ENCODE measurements at regions not wholly inside any gene's neighbourhood (a gene's known extent, or its start where the extent isn't known, plus 50 kb on each side); places are given as distances from the start of the nearest gene placed in this dataset.

DNA sequence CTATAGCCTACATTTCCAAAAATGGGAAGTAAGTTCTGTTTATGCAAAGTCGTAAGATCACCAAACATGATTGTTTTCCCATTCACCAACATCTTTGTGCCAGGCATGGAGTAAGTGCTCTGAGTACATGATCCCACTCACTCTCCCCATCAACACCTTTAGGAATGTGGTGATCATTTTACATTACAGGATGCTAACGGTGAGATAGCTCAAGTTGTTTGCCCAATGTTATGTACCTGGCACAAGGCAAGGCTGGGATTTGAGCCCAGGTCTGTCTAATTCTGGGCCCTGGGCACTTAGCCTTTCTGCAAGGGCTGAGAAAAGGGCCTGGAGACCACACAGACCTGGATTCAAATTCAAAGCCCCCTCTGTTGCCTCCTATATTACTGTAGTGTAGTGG is 581.7 kb upstream of the CFAP20DC start:
- Mint-ChIP-seq H3K4me3 (no peak overlapping the region), H3K4me1 (no peaks in the 10 kb centered on the region), H3K27ac (no peak overlapping the region)

DNA sequence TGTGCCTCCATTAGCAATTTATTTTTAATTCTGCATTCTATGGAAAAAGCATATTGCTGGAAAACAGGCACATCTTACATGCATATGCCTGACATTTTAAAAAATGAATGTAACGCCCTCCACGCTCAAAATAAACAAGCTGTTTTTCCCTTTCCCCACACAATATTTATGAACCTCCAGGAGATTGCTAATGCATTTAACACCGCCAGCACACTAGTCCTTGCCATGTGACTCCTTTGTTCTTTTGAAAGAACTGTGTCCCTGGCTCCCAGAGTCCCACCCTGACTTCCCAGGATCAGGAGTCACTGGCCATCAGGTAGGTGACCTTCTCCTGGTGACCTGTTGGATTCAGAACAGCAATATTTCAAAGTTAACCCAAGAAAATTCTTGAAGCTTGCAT is 571.2 kb upstream of the CFAP20DC start:
- Mint-ChIP-seq H3K36me3 (ENCODE audit: low read depth) (peaks cover under 1% of the 10 kb centered on the region), H3K27ac (no peak overlapping the region), H3K4me3 (no peak overlapping the region), H3K27me3 (no peaks in the 10 kb centered on the region), H3K4me1 (no peaks in the 10 kb centered on the region)
- DNase-seq = no peak
- no peaks in the 10 kb centered on the region for H3K9me3 ChIP-seq (ENCODE audit: control insufficient read depth, low read length, poor library complexity, severe bottlenecking)
- ATAC-seq = no peak

More for the DNA sequence above, 581.7 kb upstream of the CFAP20DC start:
- DNase-seq (no peak), ATAC-seq (no peak)
- H3K36me3 Mint-ChIP-seq (ENCODE audit: low read depth) = no peaks in the 10 kb centered on the region
- no peaks in the 10 kb centered on the region for H3K9me3 ChIP-seq (ENCODE audit: control insufficient read depth, low read length, poor library complexity, severe bottlenecking)
- no peaks in the 10 kb centered on the region for H3K27me3 Mint-ChIP-seq

DNA sequence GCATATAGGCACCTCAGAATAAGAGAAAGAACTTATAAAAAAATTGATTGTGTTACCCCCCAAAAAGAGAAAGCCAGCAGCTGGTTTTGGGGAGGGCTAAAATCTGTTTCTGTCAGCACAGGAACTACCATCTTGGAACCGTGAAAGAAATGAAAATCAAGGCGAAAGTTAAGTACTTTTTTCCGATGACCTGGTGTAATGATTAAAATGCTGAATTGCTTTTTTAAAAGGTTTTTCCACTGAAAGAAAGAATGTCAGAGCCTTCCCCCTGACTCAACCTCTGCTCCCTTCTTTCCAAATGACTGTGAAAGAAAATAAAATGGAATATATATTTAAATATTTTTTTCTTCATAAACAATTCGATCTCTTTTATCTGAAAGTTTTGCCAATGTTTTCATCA is 570.5 kb upstream of the CFAP20DC start:
- H3K27ac Mint-ChIP-seq = no peak overlapping the region
- H3K27me3 Mint-ChIP-seq = no peaks in the 10 kb centered on the region
- no peaks in the 10 kb centered on the region for H3K36me3 Mint-ChIP-seq (ENCODE audit: low read depth)
- ATAC-seq = no peak
- DNase-seq = no peak
- no peaks in the 10 kb centered on the region for H3K4me1 Mint-ChIP-seq
- no peak overlapping the region for H3K4me3 Mint-ChIP-seq
- H3K9me3 ChIP-seq (ENCODE audit: control insufficient read depth, low read length, poor library complexity, severe bottlenecking) = no peaks in the 10 kb centered on the region

DNA sequence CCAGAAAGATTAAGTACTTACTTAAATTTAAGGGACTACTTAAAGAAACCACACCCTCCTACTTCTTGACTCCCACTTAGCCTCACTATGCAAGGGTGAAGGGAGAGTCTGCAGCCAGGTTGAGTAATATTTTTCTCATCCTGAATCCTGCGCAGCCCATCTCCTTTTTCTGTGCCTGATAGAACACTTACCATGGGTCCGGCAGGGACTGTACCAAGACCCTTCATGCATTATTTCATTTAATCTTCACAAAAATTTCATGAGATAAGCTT is 562.6 kb upstream of the CFAP20DC start:
- Mint-ChIP-seq H3K4me3 (no peak overlapping the region), H3K36me3 (ENCODE audit: low read depth) (no peaks in the 10 kb centered on the region), H3K27ac (no peak overlapping the region), H3K27me3 (no peaks in the 10 kb centered on the region), H3K4me1 (no peaks in the 10 kb centered on the region)
- H3K9me3 ChIP-seq (ENCODE audit: control insufficient read depth, low read length, poor library complexity, severe bottlenecking) = no peaks in the 10 kb centered on the region
- DNase-seq (no peak), ATAC-seq (no peak)

DNA sequence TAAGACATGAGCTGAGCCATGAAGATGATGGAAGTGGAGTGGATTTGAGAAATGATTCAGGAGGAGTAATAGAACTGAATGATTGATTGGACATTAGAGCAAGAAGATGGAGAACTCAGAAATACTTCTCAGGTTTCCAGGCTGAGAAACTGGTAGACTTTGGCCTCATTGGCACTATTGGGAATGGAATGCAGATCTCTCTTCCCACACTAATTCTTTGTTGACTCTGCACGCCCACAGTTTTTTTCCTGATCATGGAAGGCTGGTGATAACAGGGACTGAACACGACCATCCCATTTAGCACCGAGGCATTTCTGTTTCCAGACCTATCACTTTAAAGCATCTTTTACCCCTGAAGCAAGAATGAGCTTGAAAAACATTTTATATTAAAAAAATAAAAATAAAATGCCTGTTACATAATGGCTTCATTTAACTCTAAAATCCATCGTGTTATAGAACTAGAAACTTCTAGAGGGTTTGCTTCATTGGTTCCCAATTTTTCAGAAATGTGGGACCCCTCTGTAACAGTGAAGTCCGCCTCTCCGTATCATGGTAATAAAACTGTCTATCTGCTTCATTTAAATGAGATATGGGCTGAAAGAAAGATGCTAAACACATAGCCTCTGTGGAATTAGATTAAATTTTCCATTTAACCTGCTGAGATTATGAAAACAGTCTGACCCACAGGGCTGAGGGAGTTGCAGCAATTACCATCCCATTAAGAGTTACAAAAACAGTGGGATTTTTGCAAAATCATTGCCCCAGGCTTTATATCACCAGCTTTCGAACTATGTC is 562.0 kb upstream of the CFAP20DC start:
- Mint-ChIP-seq H3K27me3 (peaks cover 2% of the 10 kb centered on the region), H3K27ac (no peak overlapping the region), H3K36me3 (ENCODE audit: low read depth) (no peaks in the 10 kb centered on the region), H3K4me3 (no peak overlapping the region), H3K4me1 (no peaks in the 10 kb centered on the region)
- DNase-seq (no peak), ATAC-seq (no peak)
- H3K9me3 ChIP-seq (ENCODE audit: control insufficient read depth, low read length, poor library complexity, severe bottlenecking) = no peaks in the 10 kb centered on the region

DNA sequence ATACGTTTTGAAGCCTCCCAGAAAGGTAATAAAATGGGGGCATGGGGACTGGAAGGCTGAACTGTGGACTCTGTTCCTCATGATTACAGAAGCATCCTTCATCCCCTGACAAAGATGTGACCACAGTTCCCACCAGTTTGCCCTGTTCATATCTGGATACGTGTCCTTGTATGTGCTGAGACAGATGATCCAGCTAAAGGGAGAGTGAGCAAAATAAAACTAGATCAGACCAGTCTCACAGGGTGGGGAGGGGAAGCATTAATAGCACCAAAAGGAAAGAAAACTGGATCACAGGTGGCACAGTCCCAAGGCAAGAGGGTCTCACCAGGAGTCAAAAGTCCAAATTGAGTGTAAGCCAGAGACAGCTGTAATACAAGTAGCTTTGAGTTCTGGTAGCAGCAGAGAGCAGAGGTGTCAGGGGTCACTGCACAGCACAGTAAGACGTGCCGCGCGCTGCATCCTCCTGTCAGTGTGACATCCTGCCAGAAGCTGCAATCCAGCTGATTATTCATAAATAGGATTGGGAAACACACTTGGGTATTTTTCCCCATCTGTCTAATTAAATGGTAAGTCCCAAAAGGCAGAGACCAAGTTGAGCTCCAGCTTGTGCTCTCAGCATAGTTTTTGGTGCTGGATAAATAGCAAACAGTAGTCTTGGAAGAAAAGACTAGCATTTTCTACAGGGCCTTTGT is 560.0 kb upstream of the CFAP20DC start:
- Mint-ChIP-seq H3K36me3 (ENCODE audit: low read depth) (no peaks in the 10 kb centered on the region), H3K4me1 (no peaks in the 10 kb centered on the region), H3K27ac (no peak overlapping the region), H3K4me3 (no peak overlapping the region), H3K27me3 (peaks cover 8% of the 10 kb centered on the region)
- no peaks in the 10 kb centered on the region for H3K9me3 ChIP-seq (ENCODE audit: control insufficient read depth, low read length, poor library complexity, severe bottlenecking)
- ATAC-seq = no peak
- DNase-seq = no peak

DNA sequence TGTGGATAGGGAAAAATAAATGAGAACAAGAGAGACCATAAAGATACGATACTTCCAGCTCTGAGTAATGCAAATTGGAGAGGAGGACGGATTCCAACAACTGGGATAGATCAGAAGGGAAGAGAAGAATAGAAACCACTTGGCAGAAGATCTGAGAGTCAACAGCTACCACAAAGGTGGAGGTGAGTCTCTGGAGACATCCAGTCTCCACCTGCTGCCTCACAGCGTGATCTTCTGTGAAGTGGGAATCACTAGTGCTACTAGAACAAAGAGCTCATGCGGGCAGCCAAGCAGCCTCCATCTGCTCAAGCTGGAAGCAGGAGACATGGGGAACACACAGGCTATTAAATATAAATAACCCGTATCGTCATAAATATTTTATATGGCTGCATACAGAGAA is 558.5 kb upstream of the CFAP20DC start:
- ATAC-seq = no peak
- Mint-ChIP-seq H3K27me3 (peaks cover 8% of the 10 kb centered on the region), H3K27ac (no peak overlapping the region), H3K36me3 (ENCODE audit: low read depth) (no peaks in the 10 kb centered on the region), H3K4me1 (no peaks in the 10 kb centered on the region), H3K4me3 (no peak overlapping the region)
- no peak for DNase-seq
- H3K9me3 ChIP-seq (ENCODE audit: control insufficient read depth, low read length, poor library complexity, severe bottlenecking) = no peaks in the 10 kb centered on the region

DNA sequence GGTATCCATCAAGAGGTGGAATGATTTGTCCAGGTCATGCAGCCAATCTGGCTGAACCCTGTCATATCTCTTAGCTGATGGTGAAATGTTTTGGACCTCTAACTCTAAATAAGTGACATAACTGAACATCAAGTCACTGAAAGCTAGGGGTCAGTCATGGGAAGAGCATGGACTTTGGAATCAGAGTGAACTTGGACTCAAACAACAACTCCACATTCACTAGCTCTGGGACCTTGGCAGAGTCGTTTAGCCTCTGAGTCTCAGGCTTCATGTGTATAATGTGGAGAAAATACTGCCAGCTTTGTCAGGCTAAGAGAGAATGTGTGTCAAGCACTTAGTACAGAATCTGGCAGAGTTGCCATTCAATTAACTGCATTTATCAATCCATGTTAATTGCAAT is 557.8 kb upstream of the CFAP20DC start:
- Mint-ChIP-seq H3K27me3 (peaks cover 8% of the 10 kb centered on the region), H3K4me1 (no peaks in the 10 kb centered on the region), H3K36me3 (ENCODE audit: low read depth) (no peaks in the 10 kb centered on the region), H3K4me3 (no peak overlapping the region), H3K27ac (no peak overlapping the region)
- H3K9me3 ChIP-seq (ENCODE audit: control insufficient read depth, low read length, poor library complexity, severe bottlenecking) = no peaks in the 10 kb centered on the region
- no peak for ATAC-seq
- DNase-seq = no peak

DNA sequence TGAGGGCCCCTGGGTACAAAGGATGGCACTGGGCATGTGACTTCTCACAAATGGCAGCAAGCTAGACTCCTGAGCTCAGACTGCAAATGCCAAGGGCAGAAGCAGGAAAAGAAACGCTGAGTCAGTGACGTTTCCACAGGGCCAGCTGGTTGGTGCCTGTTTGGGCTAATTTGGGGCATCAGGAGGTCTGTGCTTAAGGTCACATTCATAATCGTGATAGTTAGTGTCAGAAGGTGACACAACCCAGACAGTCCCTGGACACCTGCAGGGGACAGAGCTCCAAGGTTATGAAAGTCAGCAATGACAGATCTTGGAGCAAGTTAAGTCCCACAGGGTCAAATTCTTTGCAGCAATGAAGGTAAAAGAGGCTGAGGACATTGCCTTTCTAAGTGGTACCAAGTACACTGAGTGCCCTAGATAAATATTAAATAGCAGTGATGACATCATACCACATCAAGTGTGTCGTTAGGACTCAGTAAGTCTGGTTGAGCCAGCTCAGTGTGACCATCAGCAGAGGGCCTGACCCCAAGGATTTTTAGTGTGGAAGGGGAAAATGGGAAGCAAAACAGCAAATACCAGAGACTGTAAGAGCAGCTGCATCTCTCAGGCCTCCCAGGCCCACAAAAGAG is 556.9 kb upstream of the CFAP20DC start:
- DNase-seq (no peak), ATAC-seq (no peak)
- no peaks in the 10 kb centered on the region for H3K9me3 ChIP-seq (ENCODE audit: control insufficient read depth, low read length, poor library complexity, severe bottlenecking)
- Mint-ChIP-seq H3K4me3 (no peak overlapping the region), H3K27me3 (peaks cover 8% of the 10 kb centered on the region), H3K27ac (no peak overlapping the region), H3K36me3 (ENCODE audit: low read depth) (no peaks in the 10 kb centered on the region), H3K4me1 (no peaks in the 10 kb centered on the region)

DNA sequence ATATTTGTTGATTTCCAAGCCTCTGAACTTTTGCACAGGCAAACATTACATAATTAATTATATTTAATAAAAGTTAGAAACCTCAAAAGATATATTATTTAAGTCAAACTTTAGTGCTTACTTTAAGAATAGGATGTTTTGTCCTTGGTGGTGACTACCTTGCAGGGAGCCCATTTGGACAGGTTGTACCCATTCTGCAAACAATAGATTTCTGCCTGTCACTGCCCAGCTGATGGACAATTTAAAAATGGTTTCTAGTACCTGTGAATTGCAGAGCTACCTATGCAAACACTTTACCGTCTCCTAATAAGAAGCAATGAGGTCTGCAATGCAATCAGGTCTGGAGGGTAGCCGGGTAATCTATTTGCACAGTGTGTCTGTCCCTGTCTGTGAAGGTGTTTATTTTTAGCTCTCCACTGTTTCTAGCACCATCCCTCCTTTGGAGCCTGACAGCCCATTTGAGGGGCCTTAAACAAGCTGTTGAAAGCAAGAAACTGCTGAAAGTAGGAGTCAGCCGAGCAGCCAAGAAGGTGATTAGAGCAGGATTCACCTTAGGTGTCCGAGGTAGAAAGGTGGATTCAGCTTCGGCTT is 556.2 kb upstream of the CFAP20DC start:
- DNase-seq (no peak), ATAC-seq (no peak)
- H3K27ac Mint-ChIP-seq = no peak overlapping the region
- H3K9me3 ChIP-seq (ENCODE audit: control insufficient read depth, low read length, poor library complexity, severe bottlenecking) = no peaks in the 10 kb centered on the region
- peaks cover 14% of the 10 kb centered on the region for H3K27me3 Mint-ChIP-seq
- no peaks in the 10 kb centered on the region for H3K4me1 Mint-ChIP-seq
- H3K4me3 Mint-ChIP-seq = no peak overlapping the region
- H3K36me3 Mint-ChIP-seq (ENCODE audit: low read depth) = no peaks in the 10 kb centered on the region

DNA sequence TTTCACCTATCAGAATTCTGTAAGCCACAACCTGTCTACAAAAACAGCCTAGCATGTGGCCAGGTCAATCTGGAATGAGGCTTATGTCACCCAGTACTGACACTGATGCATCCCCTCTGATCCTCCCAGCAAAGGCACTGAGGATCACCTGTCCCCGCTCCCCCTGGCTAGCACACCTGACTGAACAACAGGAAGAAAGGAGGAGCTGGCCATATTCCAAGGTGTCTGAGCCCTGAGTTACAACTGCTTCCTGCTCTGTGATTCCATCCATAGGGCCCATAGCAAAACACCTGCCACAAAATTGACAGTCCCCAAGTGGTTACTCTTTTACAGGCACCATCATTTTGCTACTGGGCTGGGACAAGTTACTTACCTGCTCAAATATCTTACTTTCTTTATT is 555.5 kb upstream of the CFAP20DC start:
- Mint-ChIP-seq H3K36me3 (ENCODE audit: low read depth) (no peaks in the 10 kb centered on the region), H3K4me3 (no peak overlapping the region), H3K27ac (no peak overlapping the region), H3K4me1 (no peaks in the 10 kb centered on the region), H3K27me3 (peaks cover 14% of the 10 kb centered on the region)
- no peaks in the 10 kb centered on the region for H3K9me3 ChIP-seq (ENCODE audit: control insufficient read depth, low read length, poor library complexity, severe bottlenecking)
- ATAC-seq (no peak), DNase-seq (no peak)

DNA sequence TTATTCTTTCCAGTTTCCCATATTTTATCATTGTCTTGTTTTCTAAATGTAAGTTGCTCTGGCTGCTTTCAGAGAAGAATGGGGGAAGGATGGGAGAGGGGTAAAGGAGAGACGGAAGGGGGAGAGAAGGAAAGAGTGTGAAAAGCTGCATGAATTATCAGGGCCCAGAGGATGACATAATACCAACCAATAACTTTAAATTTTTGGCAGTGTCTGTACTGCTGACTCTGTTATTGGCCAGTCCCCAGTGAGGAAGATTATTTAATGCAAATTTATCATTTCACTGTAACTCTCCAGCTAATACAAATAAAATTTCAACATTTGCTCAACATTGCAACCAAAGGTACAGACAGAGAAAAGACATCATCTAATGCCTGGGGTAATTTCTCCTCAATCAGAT is 551.7 kb upstream of the CFAP20DC start:
- H3K27ac Mint-ChIP-seq = no peak overlapping the region
- H3K4me3 Mint-ChIP-seq = no peak overlapping the region
- no peak for DNase-seq
- no peak for ATAC-seq
- no peaks in the 10 kb centered on the region for H3K36me3 Mint-ChIP-seq (ENCODE audit: low read depth)
- no peaks in the 10 kb centered on the region for H3K4me1 Mint-ChIP-seq
- H3K9me3 ChIP-seq (ENCODE audit: control insufficient read depth, low read length, poor library complexity, severe bottlenecking) = no peaks in the 10 kb centered on the region
- H3K27me3 Mint-ChIP-seq = peaks cover 9% of the 10 kb centered on the region

DNA sequence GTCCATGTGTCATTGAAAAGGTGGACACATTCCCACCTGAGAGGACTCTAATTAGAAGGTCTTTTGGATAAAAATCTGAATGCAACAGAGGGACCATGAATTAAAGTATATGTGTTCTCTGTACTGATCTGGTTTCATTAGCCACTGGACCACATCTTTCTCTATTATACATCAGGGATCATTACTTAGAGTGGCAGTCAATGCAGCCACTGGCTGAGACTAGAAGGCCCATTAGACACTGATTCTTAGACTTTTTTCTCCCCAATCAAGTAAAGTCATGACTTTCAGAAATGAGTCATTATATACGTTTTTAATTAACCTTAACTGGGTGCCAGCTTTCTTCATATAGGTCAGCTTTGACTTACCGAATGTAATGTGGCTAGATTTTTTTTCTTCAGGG is 550.8 kb upstream of the CFAP20DC start:
- H3K9me3 ChIP-seq (ENCODE audit: control insufficient read depth, low read length, poor library complexity, severe bottlenecking) = no peaks in the 10 kb centered on the region
- ATAC-seq (no peak), DNase-seq (no peak)
- H3K36me3 Mint-ChIP-seq (ENCODE audit: low read depth) = no peaks in the 10 kb centered on the region
- peaks cover 6% of the 10 kb centered on the region for H3K27me3 Mint-ChIP-seq
- H3K4me3 Mint-ChIP-seq = no peak overlapping the region
- H3K27ac Mint-ChIP-seq = no peak overlapping the region
- no peaks in the 10 kb centered on the region for H3K4me1 Mint-ChIP-seq

All from T-helper 17 cell (primary cell).